Calu3 (cell line): ENCODE measurements at regions not wholly inside any gene's neighbourhood (a gene's known extent, or its start where the extent isn't known, plus 50 kb on each side); places are given as distances from the start of the nearest gene placed in this dataset.

ENCODE experiments used
- BruUV-seq: library from RNA; stranded (reverse); fragments of 400-500 nt; replicated peaks from 2 replicates; lab custom pipeline; 2021; lab: Mats Ljungman, UMichigan
- CTCF ChIA-PET: fragments of 300-600 bp; sonication (Branson Sonifier 250); formaldehyde crosslinking; loops from one replicate; lab custom pipeline; 2022; ENCODE audit warnings: antibody characterized with exemption; lab: Charles Lee
- DNase-seq: peaks from one replicate; pipeline ENCODE4 v3.0.0; 2022
- H3K27ac Mint-ChIP-seq: one replicate; pipeline ENCODE4 v1.8.0; 2022; ENCODE audit warnings: mixed read lengths; ENCODE audit not compliant: unreplicated experiment
- H3K27me3 Mint-ChIP-seq: one replicate; pipeline ENCODE4 v1.8.0; 2022; ENCODE audit warnings: mixed read lengths; ENCODE audit not compliant: unreplicated experiment
- H3K36me3 Mint-ChIP-seq: one replicate; pipeline ENCODE4 v1.8.0; 2022; ENCODE audit warnings: mild to moderate bottlenecking, moderate library complexity, mixed read lengths; ENCODE audit not compliant: insufficient read depth, unreplicated experiment
- H3K4me1 Mint-ChIP-seq: one replicate; pipeline ENCODE4 v1.8.0; 2022; ENCODE audit warnings: mild to moderate bottlenecking, low read depth, mixed read lengths; ENCODE audit not compliant: unreplicated experiment
- H3K4me3 Mint-ChIP-seq: one replicate; pipeline ENCODE4 v1.8.0; 2022; ENCODE audit warnings: mild to moderate bottlenecking, low read depth, moderate library complexity, mixed read lengths; ENCODE audit not compliant: unreplicated experiment
- H3K9me3 Mint-ChIP-seq: one replicate; pipeline ENCODE4 v1.8.0; 2022; ENCODE audit warnings: low read depth, mixed read lengths; ENCODE audit not compliant: unreplicated experiment
- CTCF ChIP-seq: fragments of 200-600 bp; IDR thresholded peaks from one replicate; pipeline ENCODE4 v1.8.0; 2022; ENCODE audit warnings: antibody characterized with exemption; ENCODE audit not compliant: unreplicated experiment
- intact Hi-C: fragments of 100-400 bp; cut with micrococcal nuclease; formaldehyde crosslinking; loops from one replicate; pipeline ENCODE4 v1.10.0; 2022; ENCODE audit not compliant: unreplicated experiment

GRCh38 chr10:106520698-106521097 lies 643.8 kb downstream of the SORCS1 start:
- intact Hi-C loops: no loop called here
- H3K4me1 Mint-ChIP-seq: peaks cover 1% of the 10 kb centered on the region
- H3K36me3 Mint-ChIP-seq: no peaks in the 10 kb centered on the region
- no peak overlapping the region for H3K27ac Mint-ChIP-seq
- DNase-seq: no peak
- no peaks in the 10 kb centered on the region for H3K9me3 Mint-ChIP-seq
- no peak for TF ChIP-seq CTCF
- H3K27me3 Mint-ChIP-seq: no peaks in the 10 kb centered on the region
- no TSS peak for BruUV-seq
- no peak overlapping the region for H3K4me3 Mint-ChIP-seq
- CTCF ChIA-PET: no interaction called here

GRCh38 chr10:106519376-106520030 lies 645.0 kb downstream of the SORCS1 start:
- Mint-ChIP-seq H3K9me3 (no peaks in the 10 kb centered on the region), H3K36me3 (no peaks in the 10 kb centered on the region), H3K27ac (no peak overlapping the region), H3K4me1 (peaks cover 9% of the 10 kb centered on the region), H3K4me3 (no peak overlapping the region), H3K27me3 (no peaks in the 10 kb centered on the region)
- no peak for DNase-seq
- CTCF ChIA-PET: no interaction called here
- no TSS peak for BruUV-seq
- intact Hi-C loops: no loop called here
- TF ChIP-seq CTCF: no peak

- Mint-ChIP-seq H3K36me3 (peaks cover 6% of the 10 kb centered on the region), H3K4me3 (no peak overlapping the region), H3K27me3 (no peaks in the 10 kb centered on the region), H3K9me3 (no peaks in the 10 kb centered on the region), H3K4me1 (peaks cover 34% of the 10 kb centered on the region), H3K27ac (no peak overlapping the region)
- intact Hi-C loops: no loop called here
- DNase-seq: no peak
- no TSS peak for BruUV-seq
- CTCF ChIA-PET: no interaction called here
- no peak for TF ChIP-seq CTCF
Observed at GRCh38 chr10:106515206-106515790, 649.2 kb downstream of the SORCS1 start.

GRCh38 chr10:106513352-106513771 lies 651.1 kb downstream of the SORCS1 start:
- no peak for TF ChIP-seq CTCF
- Mint-ChIP-seq H3K9me3 (no peaks in the 10 kb centered on the region), H3K4me1 (peaks cover 44% of the 10 kb centered on the region), H3K27ac (peak overlapping the region; percentile 91), H3K4me3 (peak overlapping the region; percentile 59), H3K27me3 (no peaks in the 10 kb centered on the region), H3K36me3 (peaks cover 6% of the 10 kb centered on the region)
- no TSS peak for BruUV-seq
- CTCF ChIA-PET: interaction anchor here (0.7 kb wide), 1 partner anchor 33 kb away, joined by 3 read pairs; no protein-coding TSS in a partner anchor
- DNase-seq: peak; percentile 35
- intact Hi-C loops: no loop called here
